ENCODE measurements at regions not wholly inside any gene's neighbourhood (a gene's known extent, or its start where the extent isn't known, plus 50 kb on each side); places are given as distances from the start of the nearest gene placed in this dataset.

DNA sequence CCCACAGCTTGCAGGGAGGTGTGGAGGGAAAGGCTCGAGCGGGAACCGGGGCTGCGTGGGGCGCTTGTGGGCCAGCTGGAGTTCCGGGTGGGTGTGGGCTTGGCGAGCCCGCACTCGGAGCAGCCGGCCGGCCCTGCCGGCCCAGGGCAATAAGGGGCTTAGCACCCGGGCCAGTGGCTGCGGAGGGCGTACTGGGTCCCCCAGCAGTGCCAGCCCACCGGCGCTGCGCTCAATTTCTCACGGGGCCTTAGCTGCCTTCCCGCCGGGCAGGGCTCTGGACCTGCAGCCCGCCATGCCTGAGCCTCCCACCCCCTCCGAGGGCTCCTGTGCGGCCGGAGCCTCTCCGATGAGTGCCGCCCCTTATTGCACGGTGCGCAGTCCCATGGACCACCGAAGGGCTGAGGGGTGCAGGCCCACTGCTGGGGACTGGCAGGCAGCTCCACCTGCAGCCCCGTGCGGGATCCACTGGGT, 1242.2 kb upstream of the EYS start:
- TF ChIP-seq POLR2AphosphoS5 (IDR thresholded peaks at IDR 0.05; ENCODE audit: insufficient read depth in 1 of 2, low read depth in 1 of 2) (no peak), POLR2A (IDR thresholded peaks at IDR 0.05) (no peak)
- TF ChIP-seq, protein P1, sequence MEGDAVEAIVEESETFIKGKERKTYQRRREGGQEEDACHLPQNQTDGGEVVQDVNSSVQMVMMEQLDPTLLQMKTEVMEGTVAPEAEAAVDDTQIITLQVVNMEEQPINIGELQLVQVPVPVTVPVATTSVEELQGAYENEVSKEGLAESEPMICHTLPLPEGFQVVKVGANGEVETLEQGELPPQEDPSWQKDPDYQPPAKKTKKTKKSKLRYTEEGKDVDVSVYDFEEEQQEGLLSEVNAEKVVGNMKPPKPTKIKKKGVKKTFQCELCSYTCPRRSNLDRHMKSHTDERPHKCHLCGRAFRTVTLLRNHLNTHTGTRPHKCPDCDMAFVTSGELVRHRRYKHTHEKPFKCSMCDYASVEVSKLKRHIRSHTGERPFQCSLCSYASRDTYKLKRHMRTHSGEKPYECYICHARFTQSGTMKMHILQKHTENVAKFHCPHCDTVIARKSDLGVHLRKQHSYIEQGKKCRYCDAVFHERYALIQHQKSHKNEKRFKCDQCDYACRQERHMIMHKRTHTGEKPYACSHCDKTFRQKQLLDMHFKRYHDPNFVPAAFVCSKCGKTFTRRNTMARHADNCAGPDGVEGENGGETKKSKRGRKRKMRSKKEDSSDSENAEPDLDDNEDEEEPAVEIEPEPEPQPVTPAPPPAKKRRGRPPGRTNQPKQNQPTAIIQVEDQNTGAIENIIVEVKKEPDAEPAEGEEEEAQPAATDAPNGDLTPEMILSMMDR (IDR thresholded peaks at IDR 0.05): no peak

All from vagina (tissue), 2 donors.